ENCODE measurements at regions not wholly inside any gene's neighbourhood (a gene's known extent, or its start where the extent isn't known, plus 50 kb on each side); places are given as distances from the start of the nearest gene placed in this dataset.

DNA sequence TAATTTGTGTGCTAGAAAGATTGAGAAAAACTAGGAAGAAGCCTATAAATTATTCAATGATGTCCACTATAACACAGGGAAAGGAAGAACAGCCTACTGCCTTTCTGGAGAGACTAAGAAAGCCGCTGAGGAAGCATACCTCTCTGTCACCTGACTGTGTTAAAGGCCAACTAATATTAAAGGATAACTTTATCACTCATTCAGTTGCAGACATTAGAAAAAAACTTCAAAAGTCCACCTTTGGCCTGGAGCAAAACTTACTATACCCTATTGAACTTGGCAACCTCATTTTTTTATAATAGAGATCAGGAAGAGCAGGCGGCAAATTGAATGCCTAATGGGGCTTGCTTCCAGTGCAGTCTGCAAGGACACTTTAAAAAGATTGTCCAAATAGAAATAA, 309.5 kb upstream of the HSFY2 start:
- H3K27ac ChIP-seq (ENCODE audit: low read depth in 1 of 2, low read length in 2 of 2), result no peak overlapping the region
- H3K9me3 Mint-ChIP-seq, result no peaks in the 10 kb centered on the region
- no peaks in the 10 kb centered on the region for H3K4me1 Mint-ChIP-seq (ENCODE audit: low read depth)
- H3K27ac Mint-ChIP-seq, result no peak overlapping the region
- H3K9me3 ChIP-seq (ENCODE audit: control insufficient read depth in 1 of 2, insufficient read depth in 1 of 2, low read length in 2 of 2), result peaks cover 0 to 1% of the 10 kb centered on the region in 2 experiments
- H3K27me3 ChIP-seq (ENCODE audit: control insufficient read depth in 1 of 2, insufficient read depth in 2 of 2, low read length in 2 of 2), result no peaks in the 10 kb centered on the region
- H3K27me3 Mint-ChIP-seq, result no peaks in the 10 kb centered on the region
- H3K4me3 ChIP-seq (ENCODE audit: low read length), result no peak overlapping the region
- no peak for ATAC-seq (ENCODE audit: poor library complexity)
- intact Hi-C loops (cut with DNase I, micrococcal nuclease), result no loop called here
- no peaks in the 10 kb centered on the region for H3K36me3 ChIP-seq (ENCODE audit: insufficient read depth, low read length)
- H3K4me1 ChIP-seq (ENCODE audit: insufficient read depth, low read length), result no peaks in the 10 kb centered on the region
- DNase-seq, result no peak
- CTCF ChIA-PET, result no interaction called here
- POLR2A ChIA-PET, result no interaction called here
- H3K4me3 Mint-ChIP-seq, result no peak overlapping the region
- no peaks in the 10 kb centered on the region for H3K36me3 Mint-ChIP-seq (ENCODE audit: low read depth)
- TF ChIP-seq, protein P1, sequence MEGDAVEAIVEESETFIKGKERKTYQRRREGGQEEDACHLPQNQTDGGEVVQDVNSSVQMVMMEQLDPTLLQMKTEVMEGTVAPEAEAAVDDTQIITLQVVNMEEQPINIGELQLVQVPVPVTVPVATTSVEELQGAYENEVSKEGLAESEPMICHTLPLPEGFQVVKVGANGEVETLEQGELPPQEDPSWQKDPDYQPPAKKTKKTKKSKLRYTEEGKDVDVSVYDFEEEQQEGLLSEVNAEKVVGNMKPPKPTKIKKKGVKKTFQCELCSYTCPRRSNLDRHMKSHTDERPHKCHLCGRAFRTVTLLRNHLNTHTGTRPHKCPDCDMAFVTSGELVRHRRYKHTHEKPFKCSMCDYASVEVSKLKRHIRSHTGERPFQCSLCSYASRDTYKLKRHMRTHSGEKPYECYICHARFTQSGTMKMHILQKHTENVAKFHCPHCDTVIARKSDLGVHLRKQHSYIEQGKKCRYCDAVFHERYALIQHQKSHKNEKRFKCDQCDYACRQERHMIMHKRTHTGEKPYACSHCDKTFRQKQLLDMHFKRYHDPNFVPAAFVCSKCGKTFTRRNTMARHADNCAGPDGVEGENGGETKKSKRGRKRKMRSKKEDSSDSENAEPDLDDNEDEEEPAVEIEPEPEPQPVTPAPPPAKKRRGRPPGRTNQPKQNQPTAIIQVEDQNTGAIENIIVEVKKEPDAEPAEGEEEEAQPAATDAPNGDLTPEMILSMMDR (IDR thresholded peaks at IDR 0.05), result no peak

DNA sequence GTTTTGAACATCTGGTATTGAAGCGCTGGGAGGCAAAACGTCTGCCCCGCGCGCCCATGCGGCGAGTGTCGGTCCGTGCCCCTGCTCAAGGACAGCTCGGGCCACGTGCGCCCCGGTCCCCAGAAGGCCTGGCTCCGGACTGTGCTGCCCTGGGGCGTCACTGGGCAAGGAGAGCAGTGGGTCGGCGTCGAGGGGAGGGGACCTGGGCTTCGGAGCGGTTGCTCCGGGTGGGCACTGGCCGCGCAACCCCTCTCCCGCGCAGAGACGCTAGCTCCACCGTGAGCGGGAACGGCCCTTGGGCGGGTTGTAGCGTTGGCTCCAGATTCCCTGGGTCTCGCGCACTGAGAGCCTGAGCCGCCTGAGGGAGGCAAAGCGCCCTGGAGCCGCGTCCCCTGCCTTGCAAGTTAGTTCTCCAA, 304.2 kb upstream of the HSFY2 start:
- Histone ChIP-seq H3K4me3 (ENCODE audit: low read length) (peak overlapping the region; percentile 51), H3K4me1 (ENCODE audit: insufficient read depth, low read length) (peaks cover 3% of the 10 kb centered on the region), H3K36me3 (ENCODE audit: insufficient read depth, low read length) (no peaks in the 10 kb centered on the region), H3K27ac (ENCODE audit: low read depth in 1 of 2, low read length in 2 of 2) (no peak overlapping the region), H3K27me3 (ENCODE audit: control insufficient read depth in 1 of 2, insufficient read depth in 2 of 2, low read length in 2 of 2) (no peaks in the 10 kb centered on the region), H3K9me3 (ENCODE audit: control insufficient read depth in 1 of 2, insufficient read depth in 1 of 2, low read length in 2 of 2) (peaks cover 0 to 10% of the 10 kb centered on the region in 2 experiments)
- Mint-ChIP-seq H3K9me3 (no peaks in the 10 kb centered on the region), H3K27me3 (no peaks in the 10 kb centered on the region), H3K4me1 (ENCODE audit: low read depth) (peaks cover 11% of the 10 kb centered on the region), H3K27ac (peak overlapping the region; percentile 73), H3K36me3 (ENCODE audit: low read depth) (no peaks in the 10 kb centered on the region), H3K4me3 (peak overlapping the region; percentile 93)
- peak; percentile 55 for ATAC-seq (ENCODE audit: poor library complexity)
- peak in 4 of 14 experiments; percentile 0 to 29 (median 20) for DNase-seq
- CTCF ChIA-PET, result no interaction called here
- POLR2A ChIA-PET, result interaction anchor here (0.8 kb wide), 2 partner anchors 155 to 667 kb away, joined by 3 to 4 read pairs; partner anchors contain the start of gene KDM5D
- intact Hi-C loops (cut with DNase I, micrococcal nuclease), result no loop called here
- TF ChIP-seq, protein P1 (IDR thresholded peaks at IDR 0.05), result no peak

DNA sequence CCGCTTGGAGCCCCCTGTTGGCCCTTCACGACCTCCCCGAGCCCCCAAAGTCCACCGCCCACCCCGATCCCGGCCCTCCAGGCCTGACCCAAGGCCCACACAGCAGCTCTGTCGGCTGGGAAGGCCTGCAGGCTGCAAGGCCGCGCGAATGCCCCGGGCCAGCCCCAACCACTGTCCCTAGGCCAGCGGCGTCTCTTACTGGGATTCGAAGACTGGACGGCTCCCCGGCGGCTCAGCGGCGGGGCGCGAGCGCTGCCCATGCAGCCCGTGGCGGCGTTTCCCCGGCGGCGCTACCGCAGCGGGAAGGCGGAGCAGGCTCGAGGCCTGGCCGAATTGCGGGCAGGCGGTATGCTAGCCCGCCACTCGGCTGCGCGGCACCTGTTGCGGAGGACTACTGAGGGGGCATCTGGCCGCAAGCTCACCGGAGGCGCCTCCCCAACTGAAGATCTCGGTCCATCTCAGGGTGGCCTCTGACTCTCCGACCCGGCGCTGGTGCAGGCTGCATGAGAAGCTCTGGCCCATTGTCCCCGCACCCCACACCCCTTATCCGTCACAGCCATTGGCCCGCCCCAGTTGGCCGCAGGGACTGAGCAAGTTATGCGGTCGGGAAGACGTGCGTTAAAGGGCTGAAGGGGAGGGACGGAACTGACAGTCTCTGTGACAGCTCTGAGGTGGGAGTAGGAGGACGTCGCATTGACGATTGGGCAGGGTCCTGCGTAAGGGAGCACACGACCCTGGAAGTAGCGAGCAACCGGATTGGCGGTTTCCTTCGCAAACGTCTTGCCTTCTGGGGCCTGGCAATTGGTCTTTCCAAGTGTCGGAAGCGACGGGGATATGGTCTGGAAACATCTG, 303.5 kb upstream of the HSFY2 start:
- H3K9me3 ChIP-seq (ENCODE audit: control insufficient read depth in 1 of 2, insufficient read depth in 1 of 2, low read length in 2 of 2), result peaks cover 0 to 10% of the 10 kb centered on the region in 2 experiments
- Mint-ChIP-seq H3K4me3 (peak overlapping the region; percentile 93), H3K36me3 (ENCODE audit: low read depth) (no peaks in the 10 kb centered on the region), H3K27me3 (no peaks in the 10 kb centered on the region), H3K27ac (peak overlapping the region; percentile 73), H3K9me3 (no peaks in the 10 kb centered on the region), H3K4me1 (ENCODE audit: low read depth) (peaks cover 11% of the 10 kb centered on the region)
- intact Hi-C loops (cut with DNase I, micrococcal nuclease), result no loop called here
- ATAC-seq (ENCODE audit: poor library complexity), result peak; percentile 77
- DNase-seq, result peak in 6 of 14 experiments; percentile 1 to 44 (median 30)
- CTCF ChIA-PET, result no interaction called here
- H3K27ac ChIP-seq (ENCODE audit: low read depth in 1 of 2, low read length in 2 of 2), result no peak overlapping the region
- H3K4me1 ChIP-seq (ENCODE audit: insufficient read depth, low read length), result peaks cover 3% of the 10 kb centered on the region
- no peaks in the 10 kb centered on the region for H3K27me3 ChIP-seq (ENCODE audit: control insufficient read depth in 1 of 2, insufficient read depth in 2 of 2, low read length in 2 of 2)
- H3K4me3 ChIP-seq (ENCODE audit: low read length), result peak overlapping the region; percentile 51
- H3K36me3 ChIP-seq (ENCODE audit: insufficient read depth, low read length), result no peaks in the 10 kb centered on the region
- POLR2A ChIA-PET, result interaction anchor here (0.5 to 0.8 kb wide), 2 partner anchors 155 to 187 kb away, joined by 3 to 4 read pairs; no protein-coding TSS in a partner anchor
- TF ChIP-seq, protein P1 (IDR thresholded peaks at IDR 0.05), result no peak

Measured in CD4-positive, alpha-beta T cell (primary cell).